Uterus (tissue), 2 donors: ENCODE measurements at regions not wholly inside any gene's neighbourhood (a gene's known extent, or its start where the extent isn't known, plus 50 kb on each side); places are given as distances from the start of the nearest gene placed in this dataset.

Experiments used
- POLR2A ChIP-seq, 2 donors: fragments of 450-650 bp; IDR thresholded peaks; one replicate each; pipeline ENCODE4 v1.6.1; 2016; ENCODE audit warnings: antibody characterized with exemption in 2 of 2, mild to moderate bottlenecking in 1 of 2, moderate library complexity in 1 of 2
- TF ChIP-seq, protein P1 (sequence below), 4 experiments: fragments of 200-600 bp in 2 of 4; fragments of 450-650 bp in 2 of 4; sonication (generic) in 2 of 4; IDR thresholded peaks; one replicate each; pipeline ENCODE4 v1.5.1; 2016 to 2019; ENCODE audit warnings: antibody characterized with exemption in 4 of 4, mild to moderate bottlenecking in 2 of 4, moderate library complexity in 1 of 4

DNA sequence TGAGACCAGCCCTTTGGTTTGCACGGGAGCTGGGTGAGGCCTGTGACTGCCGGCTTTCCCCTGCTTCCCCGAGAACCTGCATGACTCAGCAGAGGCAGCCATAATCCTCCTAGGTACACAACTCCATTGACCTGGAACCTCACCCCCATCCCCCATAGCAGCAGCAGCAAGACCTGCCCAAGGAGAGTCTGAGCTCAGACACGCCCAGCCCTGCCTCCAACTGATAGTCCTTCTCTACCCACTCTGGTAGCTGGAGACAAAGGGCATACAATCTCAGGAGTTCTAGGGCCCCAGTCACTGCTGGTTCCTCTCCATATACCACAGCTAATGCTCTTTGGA lies 141.0 kb upstream of the ARHGEF26 start:
- TF ChIP-seq, protein P1, sequence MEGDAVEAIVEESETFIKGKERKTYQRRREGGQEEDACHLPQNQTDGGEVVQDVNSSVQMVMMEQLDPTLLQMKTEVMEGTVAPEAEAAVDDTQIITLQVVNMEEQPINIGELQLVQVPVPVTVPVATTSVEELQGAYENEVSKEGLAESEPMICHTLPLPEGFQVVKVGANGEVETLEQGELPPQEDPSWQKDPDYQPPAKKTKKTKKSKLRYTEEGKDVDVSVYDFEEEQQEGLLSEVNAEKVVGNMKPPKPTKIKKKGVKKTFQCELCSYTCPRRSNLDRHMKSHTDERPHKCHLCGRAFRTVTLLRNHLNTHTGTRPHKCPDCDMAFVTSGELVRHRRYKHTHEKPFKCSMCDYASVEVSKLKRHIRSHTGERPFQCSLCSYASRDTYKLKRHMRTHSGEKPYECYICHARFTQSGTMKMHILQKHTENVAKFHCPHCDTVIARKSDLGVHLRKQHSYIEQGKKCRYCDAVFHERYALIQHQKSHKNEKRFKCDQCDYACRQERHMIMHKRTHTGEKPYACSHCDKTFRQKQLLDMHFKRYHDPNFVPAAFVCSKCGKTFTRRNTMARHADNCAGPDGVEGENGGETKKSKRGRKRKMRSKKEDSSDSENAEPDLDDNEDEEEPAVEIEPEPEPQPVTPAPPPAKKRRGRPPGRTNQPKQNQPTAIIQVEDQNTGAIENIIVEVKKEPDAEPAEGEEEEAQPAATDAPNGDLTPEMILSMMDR (IDR thresholded peaks at IDR 0.05), result no peak
- TF ChIP-seq POLR2A (IDR thresholded peaks at IDR 0.05), result no peak
